GM12874 (cell line): ENCODE measurements at regions not wholly inside any gene's neighbourhood (a gene's known extent, or its start where the extent isn't known, plus 50 kb on each side); places are given as distances from the start of the nearest gene placed in this dataset.

Source experiments
- TF ChIP-seq, protein P1 (sequence below): IDR thresholded peaks from 2 replicates; pipeline ENCODE4 v1.5.1; 2011; ENCODE audit warnings: low read depth, mild to moderate bottlenecking, control low read depth, low read length, moderate library complexity; ENCODE audit not compliant: insufficient read depth

DNA sequence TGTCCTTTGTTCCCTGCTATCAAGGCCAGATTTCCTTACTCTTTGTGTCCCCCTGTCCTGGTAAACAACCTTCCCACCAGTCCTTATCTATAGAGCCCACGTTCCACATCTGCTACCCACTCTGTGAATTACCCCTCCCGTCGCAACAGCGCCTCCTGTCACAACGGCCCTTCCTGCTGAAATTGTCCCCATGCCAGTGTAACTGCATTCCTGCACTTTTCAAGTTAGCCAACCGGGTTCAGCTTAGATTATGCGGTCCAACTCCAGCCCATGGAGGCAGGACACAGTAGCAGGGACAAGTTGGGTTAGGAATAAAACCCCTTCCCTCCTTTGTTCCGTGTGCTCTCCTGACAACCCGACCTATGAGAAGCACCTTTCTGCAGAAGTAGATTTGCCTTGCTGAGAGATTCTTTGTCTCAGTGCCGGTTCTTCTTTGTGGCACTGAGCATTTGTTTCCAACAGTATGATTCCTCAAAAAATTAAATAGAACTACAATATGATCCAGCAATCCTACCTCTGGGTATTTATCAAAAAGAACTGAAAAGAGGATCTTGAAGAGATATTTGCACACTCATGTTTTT is 180.3 kb downstream of the PTBP2 start:
- TF ChIP-seq, protein P1, sequence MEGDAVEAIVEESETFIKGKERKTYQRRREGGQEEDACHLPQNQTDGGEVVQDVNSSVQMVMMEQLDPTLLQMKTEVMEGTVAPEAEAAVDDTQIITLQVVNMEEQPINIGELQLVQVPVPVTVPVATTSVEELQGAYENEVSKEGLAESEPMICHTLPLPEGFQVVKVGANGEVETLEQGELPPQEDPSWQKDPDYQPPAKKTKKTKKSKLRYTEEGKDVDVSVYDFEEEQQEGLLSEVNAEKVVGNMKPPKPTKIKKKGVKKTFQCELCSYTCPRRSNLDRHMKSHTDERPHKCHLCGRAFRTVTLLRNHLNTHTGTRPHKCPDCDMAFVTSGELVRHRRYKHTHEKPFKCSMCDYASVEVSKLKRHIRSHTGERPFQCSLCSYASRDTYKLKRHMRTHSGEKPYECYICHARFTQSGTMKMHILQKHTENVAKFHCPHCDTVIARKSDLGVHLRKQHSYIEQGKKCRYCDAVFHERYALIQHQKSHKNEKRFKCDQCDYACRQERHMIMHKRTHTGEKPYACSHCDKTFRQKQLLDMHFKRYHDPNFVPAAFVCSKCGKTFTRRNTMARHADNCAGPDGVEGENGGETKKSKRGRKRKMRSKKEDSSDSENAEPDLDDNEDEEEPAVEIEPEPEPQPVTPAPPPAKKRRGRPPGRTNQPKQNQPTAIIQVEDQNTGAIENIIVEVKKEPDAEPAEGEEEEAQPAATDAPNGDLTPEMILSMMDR, result no peak

DNA sequence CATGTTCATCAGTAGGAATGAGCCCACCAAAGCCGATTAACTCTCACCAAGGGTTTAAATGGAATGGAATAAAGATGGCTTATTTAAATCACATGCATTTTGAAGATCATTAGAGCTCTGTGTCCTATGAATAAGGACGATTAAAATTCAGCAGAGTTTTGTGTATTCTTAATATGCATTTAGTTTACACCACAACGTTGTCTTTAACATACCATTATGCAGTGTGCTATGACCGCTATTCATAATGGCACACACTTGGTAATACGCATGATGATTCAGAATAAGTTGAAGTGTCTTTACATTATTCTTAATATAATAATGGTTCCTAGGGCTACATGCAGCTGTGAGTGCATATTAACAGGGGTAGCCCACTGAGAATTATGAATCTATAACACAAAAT is 190.7 kb downstream of the PTBP2 start:
- TF ChIP-seq, protein P1, result no peak

DNA sequence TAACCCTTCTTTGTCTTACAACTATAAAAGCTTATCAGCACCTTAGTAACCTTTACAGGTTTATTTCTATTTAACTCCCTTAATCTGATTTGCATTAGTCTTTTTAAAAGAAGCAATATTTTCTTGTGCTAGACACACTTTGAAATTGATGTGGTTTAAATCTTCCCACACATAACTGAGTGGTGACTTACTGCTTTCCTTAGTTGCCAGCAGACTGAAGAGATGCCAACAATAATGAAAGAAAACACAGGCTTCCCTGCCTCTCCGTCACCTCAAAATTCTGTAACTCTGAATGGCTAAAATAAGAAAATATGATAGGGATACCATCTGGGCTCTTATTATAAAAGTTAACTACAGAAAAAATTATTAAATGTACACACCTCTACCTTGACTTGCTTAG is 196.8 kb downstream of the PTBP2 start:
- TF ChIP-seq, protein P1, result no peak

GRCh38 chr1:96922181-96922580 is 200.6 kb downstream of the PTBP2 start:
- TF ChIP-seq, protein P1, result no peak

- TF ChIP-seq, protein P1, result no peak
Measured at GRCh38 chr1:96923753-96924152, 202.2 kb downstream of the PTBP2 start.

- TF ChIP-seq, protein P1, result no peak
Measured at GRCh38 chr1:96926176-96926575, 204.6 kb downstream of the PTBP2 start.

DNA sequence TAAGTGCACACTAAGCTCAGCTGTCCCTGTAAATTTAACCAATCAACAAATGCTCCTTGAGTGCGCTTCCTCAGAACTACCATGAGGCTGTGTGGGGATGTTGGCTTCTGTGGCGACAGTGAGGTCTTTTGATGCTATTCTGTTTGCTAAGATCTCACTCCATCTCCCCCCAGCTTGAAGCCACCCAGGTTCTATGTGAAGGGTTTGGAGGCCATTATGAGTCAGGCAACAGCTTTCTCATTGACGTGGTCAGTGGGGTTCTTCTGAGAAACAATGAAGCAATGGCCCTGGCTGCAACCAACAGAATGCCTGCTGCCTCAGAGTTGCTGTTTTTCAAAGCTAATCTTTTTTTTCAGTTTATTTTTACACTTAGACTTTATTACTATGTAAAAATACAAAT is 205.5 kb downstream of the PTBP2 start:
- TF ChIP-seq, protein P1, result no peak
